ENCODE measurements at regions not wholly inside any gene's neighbourhood (a gene's known extent, or its start where the extent isn't known, plus 50 kb on each side); places are given as distances from the start of the nearest gene placed in this dataset.

- TF ChIP-seq CTCF (IDR thresholded peaks at IDR 0.05; ENCODE audit: low read depth, low read length), result no peak
- no peak for TF ChIP-seq MYC (IDR thresholded peaks at IDR 0.05; ENCODE audit: low read depth, low read length)
- no peak for TF ChIP-seq MAX (IDR thresholded peaks at IDR 0.05; ENCODE audit: low read depth, low read length)
- no peak for TF ChIP-seq POLR2A (IDR thresholded peaks at IDR 0.05; ENCODE audit: extremely low read depth, insufficient read length)
These were observed 286.3 kb upstream of the DACH1 start for GRCh38 chr13:72153272-72153671.
